C4-2B (cell line): ENCODE measurements at regions not wholly inside any gene's neighbourhood (a gene's known extent, or its start where the extent isn't known, plus 50 kb on each side); places are given as distances from the start of the nearest gene placed in this dataset.

Experiments
- H3K27ac ChIP-seq: fragments of 450-650 bp; 2 replicates; pipeline ENCODE4 v1.5.1; 2017
- CTCF ChIP-seq: fragments of 450-650 bp; conservative IDR thresholded peaks from 2 replicates; pipeline ENCODE4 v1.5.1; 2017; ENCODE audit warnings: mild to moderate bottlenecking
- ZFX ChIP-seq: fragments of 450-650 bp; IDR thresholded peaks from 2 replicates; pipeline ENCODE4 v1.6.1; 2017

- H3K27ac ChIP-seq = peak overlapping the region; percentile 35; the same call in 1 of the 2 replicates
- TF ChIP-seq ZFX (no peak), CTCF (no peak)
Observed at GRCh38 chr14:25699981-25700380, 650.0 kb upstream of the STXBP6 start.

- no peak overlapping the region for H3K27ac ChIP-seq
- TF ChIP-seq CTCF (no peak), ZFX (no peak)
Observed at GRCh38 chr14:25698111-25698510, 648.2 kb upstream of the STXBP6 start.

GRCh38 chr14:25696176-25696575, 646.2 kb upstream of the STXBP6 start:
- TF ChIP-seq ZFX (no peak), CTCF (no peak)
- no peak overlapping the region for H3K27ac ChIP-seq

DNA sequence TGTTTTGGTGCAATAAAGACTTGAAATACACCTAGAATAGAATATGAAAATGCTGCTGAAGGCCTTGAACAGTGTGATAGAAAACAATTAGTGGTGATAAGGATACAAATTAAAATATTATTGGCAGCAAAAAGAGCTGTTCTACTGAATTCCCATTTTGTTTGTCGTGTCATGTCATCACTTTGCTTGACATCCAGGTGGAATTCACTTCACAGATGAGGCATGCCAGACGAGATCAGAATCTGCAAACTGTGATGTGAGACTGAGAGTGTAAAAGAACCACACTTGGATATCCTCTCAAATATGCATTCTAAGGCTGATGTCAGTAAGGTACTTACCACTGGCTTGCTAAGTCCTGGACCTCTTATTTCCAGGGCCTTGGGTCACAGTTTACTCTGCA, 635.1 kb upstream of the STXBP6 start:
- no peak overlapping the region for H3K27ac ChIP-seq
- TF ChIP-seq ZFX (no peak), CTCF (no peak)

DNA sequence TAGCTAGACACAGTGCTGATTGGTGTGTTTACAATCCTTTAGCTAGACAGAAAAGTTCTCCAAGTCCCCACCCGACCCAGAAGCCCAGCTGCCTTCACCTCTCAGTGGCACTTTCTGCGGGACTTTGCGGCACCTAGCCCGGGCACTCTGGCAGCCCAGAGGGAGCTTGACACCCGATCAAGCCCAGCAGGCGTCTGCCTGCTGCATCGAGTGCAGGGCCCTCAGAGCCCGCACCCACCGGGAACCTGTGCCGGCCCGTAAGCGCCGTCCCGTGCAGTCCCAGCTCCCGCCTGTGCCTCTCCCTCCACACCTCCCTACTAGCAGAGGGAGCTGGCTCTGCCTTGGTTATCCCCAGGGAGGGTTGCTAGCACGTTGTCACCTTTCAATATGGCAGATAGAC, 631.0 kb upstream of the STXBP6 start:
- peak overlapping the region; percentile 84 for H3K27ac ChIP-seq
- TF ChIP-seq CTCF (no peak), ZFX (no peak)

DNA sequence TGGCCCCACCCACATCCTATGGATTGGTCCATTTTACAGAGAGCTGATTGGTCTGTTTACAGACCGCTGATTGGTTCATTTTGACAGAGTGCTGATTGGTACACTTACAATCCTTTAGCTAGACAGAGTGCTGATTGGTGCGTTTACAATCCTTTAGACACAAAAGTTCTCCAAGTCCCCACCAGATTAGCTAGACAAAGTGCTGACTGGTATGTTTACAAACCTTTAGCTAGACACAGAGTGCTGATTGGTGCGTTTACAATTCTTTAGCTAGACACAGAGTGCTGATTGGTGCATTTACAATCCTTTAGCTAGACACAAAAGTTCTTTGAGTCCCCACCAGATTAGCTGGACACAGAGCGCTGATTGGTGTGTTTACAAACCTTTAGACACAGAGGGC, 630.6 kb upstream of the STXBP6 start:
- H3K27ac ChIP-seq = peak overlapping the region; percentile 84

- no peak overlapping the region for H3K27ac ChIP-seq
- TF ChIP-seq ZFX (no peak), CTCF (no peak)
Observed at GRCh38 chr14:25677111-25677510, 627.2 kb upstream of the STXBP6 start.

DNA sequence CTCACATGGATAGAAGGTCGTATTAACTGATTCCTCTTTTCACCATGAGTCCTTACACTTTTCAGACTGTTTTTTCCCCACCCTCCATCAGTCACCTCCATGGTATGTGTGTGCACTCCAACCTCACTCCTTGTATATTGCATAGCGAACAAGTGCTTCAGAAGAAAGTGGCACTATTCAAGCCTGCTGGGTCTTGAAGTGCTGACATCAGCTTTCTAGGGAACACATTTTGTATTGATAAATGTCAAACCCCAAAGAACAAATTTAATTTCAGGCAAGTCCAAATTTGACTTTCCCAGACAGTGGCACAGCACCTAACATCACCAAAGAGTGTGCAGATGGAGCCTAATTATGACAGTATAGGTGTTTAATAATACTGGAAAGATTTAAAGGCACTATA, 617.4 kb upstream of the STXBP6 start:
- TF ChIP-seq CTCF (no peak), ZFX (no peak)
- H3K27ac ChIP-seq = no peak overlapping the region
